Choroid plexus epithelial cell (primary cell): ENCODE measurements at regions not wholly inside any gene's neighbourhood (a gene's known extent, or its start where the extent isn't known, plus 50 kb on each side); places are given as distances from the start of the nearest gene placed in this dataset.
"Not testable (repeated sequence)": the region's sequence is repeated elsewhere in the genome, so short reads cannot be mapped to it uniquely, and the experiment has no call there.

Experiments used
- DNase-seq: peaks from one replicate; pipeline ENCODE4 v3.0.0-alpha.2; 2010; ENCODE audit warnings: low read depth
- H3K4me3 ChIP-seq: 2 replicates; pipeline ENCODE4 v1.5.1; 2011; ENCODE audit warnings: low read depth, mild to moderate bottlenecking, control low read depth, low read length, moderate library complexity
- CTCF ChIP-seq: conservative IDR thresholded peaks from 2 replicates; pipeline ENCODE4 v1.5.1; 2011; ENCODE audit warnings: low read depth, mild to moderate bottlenecking, control low read depth, inconsistent platforms, low read length, moderate library complexity

DNA sequence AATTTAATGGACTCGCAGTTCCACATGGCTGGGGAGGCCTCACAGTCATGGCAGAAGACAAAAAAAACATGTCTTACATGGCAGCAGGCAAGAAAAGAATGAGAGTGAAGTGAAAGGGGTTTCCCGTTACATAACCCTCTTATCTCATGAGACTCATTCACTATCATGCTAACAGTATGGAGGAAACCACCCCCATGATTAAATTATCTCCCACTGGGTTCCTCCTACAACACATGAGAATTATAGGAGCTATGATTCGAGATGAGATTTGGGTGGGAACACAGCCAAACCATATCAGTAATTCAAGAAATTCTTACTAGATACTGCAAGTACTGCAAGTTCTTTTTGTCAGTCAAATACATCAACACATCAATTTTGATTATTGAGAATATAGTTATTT is 311.4 kb upstream of the SLITRK3 start:
- TF ChIP-seq CTCF = no peak
- no peak overlapping the region for H3K4me3 ChIP-seq

DNA sequence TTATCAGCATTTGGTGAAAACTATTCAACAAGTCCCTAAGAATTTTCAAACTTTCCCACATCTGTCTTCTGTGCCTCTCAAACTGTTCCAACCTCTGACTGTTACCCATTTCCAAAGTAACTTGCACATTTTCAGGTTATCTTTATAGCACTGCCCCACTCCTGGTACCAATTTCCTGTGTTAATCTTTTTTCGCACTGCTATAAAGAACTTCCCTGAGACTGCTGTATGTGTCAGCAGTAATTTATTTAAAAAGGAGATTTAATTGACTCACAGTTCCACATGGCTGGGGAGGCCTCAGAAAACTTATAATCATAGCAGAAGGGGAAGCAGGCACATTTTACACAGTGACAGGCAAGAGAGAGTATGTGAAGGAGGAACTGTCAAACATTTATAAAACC is 310.9 kb upstream of the SLITRK3 start:
- H3K4me3 ChIP-seq = no peak overlapping the region
- DNase-seq = no peak
- no peak for TF ChIP-seq CTCF

More for the DNA sequence above, 311.4 kb upstream of the SLITRK3 start:
- no peak for DNase-seq

DNA sequence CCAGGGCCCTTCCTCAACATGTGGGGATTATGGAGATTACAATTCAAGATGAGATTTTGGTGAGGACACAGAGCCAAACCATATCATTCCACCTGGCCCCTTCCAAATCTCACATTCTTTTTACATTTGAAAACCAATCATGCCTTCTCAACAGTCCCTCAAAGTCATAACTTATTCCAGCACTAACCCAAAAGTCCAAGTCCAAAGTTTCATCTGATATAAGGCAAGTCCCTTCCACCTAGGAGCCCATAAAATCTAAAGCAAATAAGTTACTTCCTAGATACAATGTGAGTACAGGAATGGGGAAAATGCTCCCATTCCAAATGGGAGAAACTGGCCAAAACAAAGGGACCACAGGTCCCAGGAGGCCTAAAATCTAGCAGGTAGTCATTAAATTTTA is 309.5 kb upstream of the SLITRK3 start:
- H3K4me3 ChIP-seq = no peak overlapping the region
- no peak for DNase-seq
- TF ChIP-seq CTCF = no peak

GRCh38 chr3:165504554-165504953 is 308.4 kb upstream of the SLITRK3 start:
- DNase-seq = no peak
- no peak overlapping the region for H3K4me3 ChIP-seq
- no peak for TF ChIP-seq CTCF

DNA sequence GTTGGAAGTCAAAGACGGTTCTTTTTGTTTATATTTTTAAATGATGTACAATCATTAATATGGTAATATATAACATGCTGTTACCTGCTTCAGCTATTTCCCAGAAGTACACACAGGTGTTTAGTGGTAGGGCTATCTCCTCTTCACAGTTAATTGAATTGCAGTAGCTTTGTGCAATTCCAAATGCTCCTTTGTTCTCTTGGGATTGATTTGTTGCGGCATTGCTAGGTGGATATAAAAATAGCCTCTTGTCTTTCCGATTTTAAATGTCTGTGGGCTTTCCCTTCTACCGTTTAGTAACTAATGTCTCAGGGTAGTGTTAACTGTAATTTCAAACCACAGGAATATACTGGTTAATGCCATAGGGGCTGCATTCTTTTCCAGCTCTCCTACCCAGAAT is 307.6 kb upstream of the SLITRK3 start:
- no peak for DNase-seq
- no peak overlapping the region for H3K4me3 ChIP-seq
- TF ChIP-seq CTCF = no peak

DNA sequence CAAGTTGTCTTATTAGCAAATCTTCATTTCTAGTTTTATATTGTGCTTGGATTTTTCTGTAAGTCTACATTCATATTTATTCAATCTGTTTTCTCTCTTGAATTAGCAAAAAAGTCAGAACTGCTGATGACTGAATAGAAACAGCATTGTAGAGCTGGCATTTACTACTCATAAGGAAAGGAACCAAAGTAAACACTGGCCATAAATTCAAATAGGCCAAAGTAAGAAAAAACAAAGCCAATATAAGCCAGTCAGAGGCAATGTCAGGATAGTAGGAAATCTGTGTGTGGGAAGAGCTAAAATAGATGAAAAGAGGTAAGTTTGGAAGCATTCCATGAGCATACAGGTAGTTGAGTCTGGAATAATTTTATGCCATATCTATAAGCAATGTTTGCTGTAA is 307.2 kb upstream of the SLITRK3 start:
- DNase-seq = no peak
- no peak overlapping the region for H3K4me3 ChIP-seq
- no peak for TF ChIP-seq CTCF

- H3K4me3 ChIP-seq = no peak overlapping the region
- TF ChIP-seq CTCF = no peak
- DNase-seq = no peak
Measured at GRCh38 chr3:165502707-165503106, 306.5 kb upstream of the SLITRK3 start.

DNA sequence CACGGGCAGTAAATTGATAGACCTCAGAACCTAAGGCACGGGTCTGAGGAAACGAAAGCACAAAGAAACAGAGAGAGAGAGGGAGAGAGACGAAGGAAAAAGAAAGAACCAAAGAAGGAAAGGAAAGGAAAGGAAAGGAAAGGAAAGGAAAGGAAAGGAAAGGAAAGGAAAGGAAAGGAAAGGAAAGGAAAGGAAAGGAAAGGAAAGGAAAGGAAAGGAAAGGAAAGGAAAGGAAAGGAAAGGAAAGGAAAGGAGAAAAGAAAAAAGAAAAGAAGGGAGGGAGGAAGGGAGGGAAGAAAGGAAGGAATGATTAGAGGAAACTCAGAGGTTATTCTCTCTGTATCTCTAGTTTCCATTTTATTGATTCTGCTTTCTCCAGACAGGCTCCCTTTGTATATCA is 302.6 kb upstream of the SLITRK3 start:
- not testable (repeated sequence) for H3K4me3 ChIP-seq

More for the DNA sequence above, 302.6 kb upstream of the SLITRK3 start:
- DNase-seq = not testable (repeated sequence)
